HG03139 (cell line): ENCODE measurements at regions not wholly inside any gene's neighbourhood (a gene's known extent, or its start where the extent isn't known, plus 50 kb on each side); places are given as distances from the start of the nearest gene placed in this dataset.

Experiments
- ATAC-seq: cut with Tn5 transposase; IDR thresholded peaks from one replicate; pipeline ENCODE4 v1.9.1; 2021; ENCODE audit not compliant: unreplicated experiment

DNA sequence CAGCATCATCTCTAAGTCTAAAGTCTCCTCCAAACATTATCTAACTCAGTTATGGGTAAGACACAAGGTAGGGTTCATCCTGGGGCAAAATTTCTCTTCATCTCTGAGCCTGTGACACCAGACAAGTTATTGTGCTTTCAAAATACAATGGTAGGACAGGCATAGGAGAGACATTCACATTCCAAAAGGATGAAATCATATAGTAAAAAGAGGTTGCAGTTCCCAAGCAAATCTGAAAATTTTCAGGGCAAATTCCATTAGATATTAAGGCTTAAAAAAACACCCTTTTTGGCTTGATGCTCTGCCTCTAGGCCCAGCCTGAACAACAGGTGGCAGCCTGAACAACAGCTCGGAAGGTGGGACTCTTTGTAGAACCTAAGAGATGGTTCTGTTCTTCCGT is 448.3 kb upstream of the SLIT2 start:
- ATAC-seq = no peak

DNA sequence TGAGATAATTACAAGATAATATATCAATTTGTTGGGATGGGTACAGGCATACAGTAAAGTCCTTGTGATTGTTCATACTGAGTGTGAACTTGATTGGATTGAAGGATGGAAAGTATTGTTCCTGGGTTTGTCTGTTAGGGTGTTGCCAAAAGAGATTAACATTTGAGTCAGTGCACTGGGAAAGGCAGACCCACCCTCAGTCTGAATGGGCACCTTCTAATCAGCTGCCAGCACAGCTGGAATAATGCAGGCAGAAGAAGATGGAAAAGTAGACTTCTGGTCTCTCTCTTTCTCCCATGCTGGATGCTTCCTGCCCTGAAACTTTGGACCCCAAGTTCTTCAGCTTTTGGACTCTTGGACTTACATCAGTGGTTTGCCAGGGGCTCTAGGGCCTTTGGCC is 457.9 kb upstream of the SLIT2 start:
- ATAC-seq = no peak

DNA sequence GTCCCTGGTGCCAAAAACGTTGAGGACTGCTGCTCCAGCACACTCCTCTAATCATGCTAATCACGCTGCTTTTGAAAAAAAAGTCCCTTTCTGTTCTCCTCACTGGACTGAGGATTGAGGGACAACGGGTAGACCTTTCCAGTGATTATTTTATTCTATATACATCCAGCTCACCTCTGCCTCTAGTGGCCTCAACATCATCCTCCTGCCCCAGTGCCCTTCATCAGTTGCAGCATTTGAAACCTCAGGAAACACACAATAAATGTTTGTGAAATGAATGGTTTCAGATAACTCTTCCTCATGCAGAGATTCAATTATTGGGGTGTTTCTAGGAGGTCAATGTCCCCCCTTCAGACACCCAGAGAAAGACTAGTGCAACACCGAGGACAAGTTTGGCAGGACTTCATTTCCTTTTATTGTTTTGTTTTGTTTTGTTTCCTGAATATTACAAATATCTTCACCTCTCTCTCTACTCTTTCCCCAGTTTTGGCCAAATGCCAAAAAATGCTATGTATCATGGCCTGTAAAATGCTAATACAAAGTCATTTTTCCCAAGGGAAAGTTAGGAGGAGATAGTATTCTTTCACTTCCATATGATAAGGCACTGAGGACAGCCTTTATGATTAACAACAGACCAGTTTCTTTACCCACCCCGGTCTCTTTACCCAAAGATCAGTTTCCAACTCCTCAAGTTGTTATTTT is 460.1 kb upstream of the SLIT2 start:
- ATAC-seq = no peak

DNA sequence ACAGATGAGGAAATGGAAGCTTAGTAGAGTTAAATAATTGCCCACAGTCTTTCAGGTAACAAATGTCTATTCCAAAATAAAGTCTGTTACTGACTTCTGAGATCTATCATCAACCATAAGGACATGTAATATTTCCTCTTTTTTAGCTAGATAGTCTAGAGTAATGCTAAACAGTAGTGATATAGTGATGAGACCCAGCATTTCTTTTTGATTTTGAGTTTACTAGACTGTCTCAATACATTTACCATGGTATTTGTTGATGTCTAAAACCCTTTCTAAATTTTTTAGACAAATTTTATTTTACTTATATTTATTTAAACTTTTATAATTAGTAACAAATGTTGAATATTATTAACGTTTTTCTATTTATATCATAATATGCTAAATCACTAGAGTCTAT is 465.1 kb upstream of the SLIT2 start:
- no peak for ATAC-seq

DNA sequence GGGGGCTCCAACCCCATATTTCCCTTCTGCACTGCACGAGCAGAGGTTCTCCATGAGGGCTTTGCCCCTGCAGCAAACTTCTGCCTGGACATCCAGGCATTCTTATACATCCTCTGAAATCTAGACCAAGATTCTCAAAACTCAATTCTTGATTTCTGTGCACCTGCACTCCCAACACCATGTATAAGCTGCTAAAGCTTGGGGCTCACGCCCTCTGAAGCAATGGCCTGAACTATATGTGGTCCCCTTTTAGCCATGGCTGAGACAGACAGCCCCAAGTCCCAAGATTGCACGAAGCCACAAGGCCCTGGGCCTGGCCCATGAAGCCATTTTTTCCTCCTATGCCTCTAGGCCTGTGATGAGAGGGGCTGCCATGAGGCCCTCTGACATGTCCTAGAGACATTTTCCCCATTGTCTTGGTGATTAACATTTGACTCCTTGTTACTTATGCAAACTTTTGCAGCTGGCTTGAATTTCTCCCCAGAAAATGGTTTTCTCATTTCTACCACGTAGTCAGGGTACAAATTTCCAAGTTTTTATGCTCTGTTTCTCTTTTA is 468.0 kb upstream of the SLIT2 start:
- ATAC-seq = no peak

DNA sequence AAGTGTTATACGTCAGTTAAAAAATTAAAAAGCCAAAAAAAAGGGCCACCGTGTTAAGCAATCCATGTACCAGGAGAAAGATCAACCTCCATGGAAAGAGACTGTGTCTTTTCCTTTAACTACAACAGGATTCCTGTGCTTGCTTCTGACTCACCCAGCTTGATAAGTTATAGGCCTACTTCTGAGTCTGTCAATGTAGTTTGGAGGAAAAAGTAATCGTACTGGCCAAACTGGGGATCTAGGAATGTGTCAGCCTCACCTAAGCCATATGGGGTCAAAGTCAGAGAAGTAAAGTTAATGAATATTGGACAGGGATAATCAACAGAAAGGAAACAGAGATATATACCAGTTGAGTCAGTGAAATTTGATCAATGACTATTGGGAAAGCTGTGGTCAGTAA is 470.8 kb upstream of the SLIT2 start:
- no peak for ATAC-seq

DNA sequence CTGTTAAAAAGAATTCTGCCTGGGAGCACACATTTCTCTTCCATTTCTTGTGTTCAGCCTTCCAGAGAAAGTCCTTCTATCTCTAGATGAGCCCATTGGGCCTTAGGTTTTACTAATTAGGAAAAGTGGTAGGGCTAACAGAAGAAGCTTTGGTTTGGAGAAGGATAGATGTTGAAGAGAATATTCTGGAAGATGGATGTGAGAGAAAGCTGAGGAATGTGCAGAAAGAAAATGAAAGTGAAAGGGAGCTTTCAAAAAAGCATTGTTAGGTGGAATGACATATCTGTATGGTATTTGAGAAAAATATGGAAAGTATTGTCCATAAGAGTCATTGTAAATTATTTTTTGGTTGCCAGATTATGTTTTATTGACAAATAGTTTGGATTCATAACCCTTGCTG is 474.8 kb upstream of the SLIT2 start:
- ATAC-seq = no peak

DNA sequence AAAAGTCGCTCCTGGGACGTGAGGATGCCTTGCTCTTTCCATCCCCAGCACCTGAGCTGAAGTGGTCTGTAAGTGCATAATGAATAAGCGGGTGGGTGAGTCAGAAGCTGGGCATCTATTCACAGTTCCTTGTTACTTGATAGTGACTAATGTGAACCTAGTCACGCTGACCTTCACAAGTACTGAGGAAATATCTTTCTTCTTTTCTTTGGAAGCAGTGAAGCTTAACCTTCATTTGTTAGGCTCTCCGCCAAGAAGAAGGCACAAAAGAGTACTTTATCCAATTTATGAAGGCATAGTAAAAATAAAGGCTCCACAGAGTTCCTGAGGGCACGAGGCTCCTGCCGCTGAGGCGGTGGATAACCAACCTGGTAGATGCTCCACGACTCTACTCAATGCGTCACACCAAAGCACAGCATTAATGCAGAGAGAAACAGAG is 475.7 kb upstream of the SLIT2 start:
- no peak for ATAC-seq

DNA sequence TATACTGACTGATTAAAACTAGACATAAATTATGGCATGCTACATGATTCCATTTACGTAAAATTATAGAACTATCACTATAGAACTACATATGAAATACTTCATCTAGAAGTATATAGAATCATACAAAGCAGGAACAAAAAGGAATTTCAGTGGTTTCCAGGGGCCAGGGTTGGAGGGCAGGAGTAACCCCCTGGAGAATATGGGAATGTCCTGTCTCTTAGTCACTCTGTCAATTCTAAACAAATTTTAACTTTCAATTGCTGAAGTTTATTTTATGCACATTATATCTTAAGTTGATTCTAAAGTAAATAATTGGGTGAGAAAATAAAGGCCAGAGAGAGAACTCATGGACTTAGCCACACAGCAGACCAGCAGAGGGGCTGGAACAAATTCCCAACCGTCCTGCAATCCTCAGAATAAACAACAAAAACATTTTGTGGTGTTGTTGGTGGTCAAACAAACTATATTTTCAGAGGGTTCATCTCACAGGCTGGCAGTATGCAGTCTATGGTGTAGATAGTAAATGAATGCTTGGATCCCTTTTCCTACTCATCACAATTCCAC is 476.9 kb upstream of the SLIT2 start:
- no peak for ATAC-seq

DNA sequence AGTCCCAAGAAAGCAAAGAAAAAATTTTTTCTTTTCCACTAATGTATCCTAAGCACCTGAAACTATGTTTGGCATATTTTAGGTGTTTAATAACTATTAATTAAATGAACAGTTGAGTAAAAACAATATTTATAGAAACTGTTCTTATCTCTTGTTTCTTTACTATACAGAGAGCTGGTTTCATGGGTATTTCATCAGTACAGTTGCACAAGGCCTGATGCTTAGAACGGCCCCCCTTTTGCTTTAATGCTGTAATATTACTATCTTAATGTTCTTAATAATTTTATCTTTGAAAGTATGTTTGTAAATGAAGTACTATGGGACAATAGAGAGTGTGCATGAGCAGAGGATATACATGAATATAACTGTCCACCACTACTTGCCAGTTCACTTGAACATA is 479.1 kb upstream of the SLIT2 start:
- no peak for ATAC-seq

DNA sequence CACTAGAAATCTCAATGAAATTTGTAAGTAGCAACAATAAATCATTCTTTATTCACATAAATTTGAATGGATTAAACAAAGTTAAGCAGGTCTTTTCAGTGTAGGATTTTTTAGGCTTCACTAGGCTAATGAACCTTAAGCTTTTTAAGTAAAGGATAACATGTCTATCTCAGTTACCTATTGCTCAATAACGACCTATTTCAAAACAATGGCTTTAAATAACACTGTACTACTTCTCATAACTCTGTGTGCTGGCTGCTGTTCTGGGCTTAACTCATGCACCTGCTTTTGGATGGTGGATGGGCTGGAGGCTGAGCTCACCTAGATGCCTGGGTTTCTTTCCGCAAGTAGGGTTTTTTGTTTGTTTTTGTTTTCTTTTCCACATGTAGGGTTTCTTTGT is 495.0 kb upstream of the SLIT2 start:
- no peak for ATAC-seq

DNA sequence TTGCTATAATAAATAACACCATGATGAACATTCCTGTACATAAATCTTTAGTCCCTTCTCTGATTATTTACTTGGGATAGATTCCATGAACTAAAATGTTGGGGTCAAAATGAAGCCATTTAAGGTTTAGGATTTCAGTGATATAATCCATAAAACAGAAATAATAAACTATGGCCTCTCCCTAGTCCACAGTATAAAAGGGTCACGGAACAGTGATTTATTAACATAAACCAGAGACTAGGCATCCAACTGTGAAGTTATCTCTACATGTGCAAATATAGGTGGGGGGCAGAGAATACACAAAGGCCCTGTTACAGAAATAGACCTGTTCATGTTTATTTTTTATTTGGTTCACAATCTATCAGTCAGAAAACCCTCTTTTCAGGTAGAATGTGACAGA is 499.1 kb upstream of the SLIT2 start:
- no peak for ATAC-seq

DNA sequence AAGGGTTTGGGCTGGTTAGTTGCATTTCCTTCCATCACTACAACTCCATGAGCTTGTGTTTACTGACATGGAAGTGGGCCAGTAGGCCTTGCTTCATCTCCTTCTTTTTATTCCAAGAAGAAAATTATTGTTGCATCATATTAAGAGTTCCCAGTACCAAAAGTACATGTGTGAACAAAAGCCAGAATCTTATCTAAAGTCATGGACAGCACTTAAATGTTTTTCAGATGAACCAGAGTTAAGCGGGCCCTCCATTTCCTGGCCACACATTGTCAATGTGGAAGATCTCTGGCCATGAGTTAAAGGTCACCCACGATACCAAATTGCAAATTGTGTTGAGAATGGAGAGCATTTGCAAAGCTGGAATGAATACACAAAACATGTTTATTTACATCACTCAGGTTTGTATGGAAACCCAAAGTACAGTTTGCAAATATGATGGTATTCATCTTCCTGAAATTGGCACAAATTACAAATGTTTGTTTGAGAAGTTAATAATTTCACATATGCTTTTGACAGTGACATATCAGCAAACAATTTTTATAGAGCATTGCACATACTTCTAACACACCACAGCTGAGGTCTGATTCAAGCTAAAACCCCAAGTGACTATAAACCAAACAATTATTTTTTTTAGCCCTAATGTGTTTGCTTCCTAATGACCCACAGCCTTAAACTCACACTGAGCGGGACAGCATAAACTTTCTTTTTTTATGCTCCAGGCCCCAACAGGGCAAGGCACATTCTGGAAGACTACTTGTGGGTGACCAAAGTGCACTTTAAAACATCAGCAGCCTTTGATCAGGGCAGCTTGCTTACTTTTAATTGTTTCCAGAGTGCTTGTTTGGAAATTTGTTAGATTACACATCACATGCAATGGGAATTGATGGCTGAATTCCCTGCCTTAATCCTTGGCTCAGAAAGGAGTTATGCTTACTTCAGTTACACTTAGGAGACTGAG is 502.9 kb upstream of the SLIT2 start:
- no peak for ATAC-seq

DNA sequence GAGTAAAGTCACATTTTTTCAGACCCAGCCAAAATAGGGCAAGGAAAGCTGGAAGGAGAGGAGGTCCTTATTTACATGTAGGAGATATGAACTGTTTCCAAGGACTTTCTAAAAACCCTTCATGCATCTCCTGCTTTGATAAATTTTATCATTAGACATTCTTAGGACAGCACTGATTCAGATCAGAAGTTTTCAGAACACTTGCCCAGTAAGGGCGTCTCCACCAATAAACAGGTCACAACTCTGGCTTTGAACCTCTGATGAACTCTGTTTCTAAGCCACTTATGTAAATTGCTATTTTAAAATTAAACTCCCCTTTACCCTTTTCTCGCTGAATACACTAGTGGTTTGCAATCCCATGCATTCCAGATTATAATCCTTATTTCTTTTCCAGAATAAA is 505.3 kb upstream of the SLIT2 start:
- no peak for ATAC-seq

DNA sequence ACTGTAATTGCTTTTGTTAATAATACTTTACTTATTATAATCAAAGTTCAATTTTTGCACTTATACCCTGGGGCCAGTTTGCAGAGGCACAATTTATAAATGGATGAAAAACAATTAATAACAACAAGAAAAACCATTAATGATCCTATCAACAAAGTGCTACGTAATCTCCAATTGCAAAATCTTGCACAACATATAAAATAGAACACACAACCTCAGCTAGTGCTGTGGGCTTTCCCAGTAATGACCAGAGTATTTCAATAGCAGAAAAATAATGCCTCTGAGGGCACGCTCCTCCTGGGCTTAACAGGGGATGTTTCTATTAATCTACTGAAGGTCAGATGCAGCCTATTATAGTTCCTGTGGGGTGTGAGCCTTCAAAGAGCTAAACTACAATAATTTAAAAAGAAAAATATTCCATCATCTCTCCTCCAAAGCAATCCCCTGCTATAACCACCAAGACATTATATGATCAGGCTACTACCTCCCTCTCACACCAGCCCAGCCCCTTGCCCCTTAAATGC is 508.5 kb upstream of the SLIT2 start:
- no peak for ATAC-seq

DNA sequence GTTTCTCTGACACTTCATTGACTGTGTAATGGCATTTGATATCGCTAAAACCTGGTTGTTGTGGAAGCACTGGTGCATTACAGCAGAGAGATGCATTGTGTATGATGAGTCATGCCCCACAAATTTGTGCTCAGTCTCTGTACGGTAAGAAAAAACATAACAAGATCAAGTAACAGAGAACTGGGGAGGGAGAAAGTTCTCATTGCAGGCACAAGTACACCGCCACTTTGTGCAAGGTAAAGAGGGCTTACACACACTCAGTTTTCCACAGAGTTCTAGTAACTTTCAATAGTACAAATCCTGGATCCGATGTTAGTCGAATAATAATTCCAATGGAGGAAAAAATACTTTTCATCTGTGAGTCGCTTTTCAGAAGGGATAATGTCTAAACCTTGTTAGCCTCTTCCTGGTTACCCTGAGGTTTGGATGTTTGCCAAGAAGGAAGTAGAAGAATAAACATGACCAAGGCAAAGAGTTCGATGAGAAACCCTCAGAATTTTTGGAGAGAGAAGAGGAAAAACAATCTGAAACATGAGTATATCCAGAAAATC is 512.5 kb upstream of the SLIT2 start:
- no peak for ATAC-seq

DNA sequence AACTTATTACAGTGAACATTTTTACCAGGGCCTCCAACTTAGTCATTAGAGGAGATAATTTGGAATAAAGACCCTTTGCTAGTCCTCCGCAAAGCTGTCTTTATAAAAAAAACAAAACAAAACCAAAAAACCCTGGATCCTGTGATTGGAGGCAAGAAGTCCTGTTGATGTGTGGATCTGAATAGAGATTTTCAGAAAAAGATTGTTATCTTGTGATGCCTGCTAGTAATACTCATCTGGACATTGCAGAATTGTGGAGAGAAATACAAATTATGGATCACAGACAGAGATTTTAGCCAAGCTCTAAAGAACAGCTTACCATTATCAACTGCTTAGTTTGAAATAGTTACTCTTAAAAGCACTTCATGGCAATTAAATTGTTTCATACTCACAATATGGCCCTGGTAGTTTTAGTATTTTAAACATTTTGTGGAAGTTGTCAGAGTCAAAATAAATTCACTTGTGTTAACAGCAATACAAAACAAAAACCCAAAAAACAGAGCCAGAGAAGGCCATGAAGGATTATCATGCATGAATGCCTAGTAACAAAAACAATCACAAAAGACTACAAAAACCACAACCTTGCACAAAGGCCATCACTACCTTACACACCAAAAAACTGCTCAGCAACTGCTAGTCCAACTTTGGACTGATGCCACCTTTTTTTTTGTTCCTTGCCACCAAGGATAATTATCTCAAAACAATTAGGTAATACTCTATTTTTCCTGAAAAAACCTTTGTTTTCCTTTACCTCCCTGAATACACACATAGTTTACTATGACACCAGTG is 514.5 kb upstream of the SLIT2 start:
- no peak for ATAC-seq

DNA sequence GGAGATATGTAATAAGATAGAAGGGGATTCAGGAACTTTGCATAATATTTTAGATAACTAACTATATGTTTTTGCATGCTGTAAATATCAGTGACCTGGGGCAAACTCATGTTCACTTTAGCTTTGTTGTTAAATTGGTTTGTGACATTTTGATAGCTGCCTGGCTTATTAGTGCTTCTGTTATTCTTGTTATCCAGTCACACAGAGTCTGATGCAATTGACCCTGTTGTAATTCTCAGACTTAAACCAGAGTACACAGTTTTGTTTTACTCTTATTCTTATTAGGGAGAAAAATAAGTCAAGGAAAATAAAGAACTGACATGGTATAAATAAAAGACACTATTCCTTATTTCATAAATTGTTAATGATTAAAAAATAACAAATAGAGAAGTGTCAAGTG is 516.7 kb upstream of the SLIT2 start:
- no peak for ATAC-seq

DNA sequence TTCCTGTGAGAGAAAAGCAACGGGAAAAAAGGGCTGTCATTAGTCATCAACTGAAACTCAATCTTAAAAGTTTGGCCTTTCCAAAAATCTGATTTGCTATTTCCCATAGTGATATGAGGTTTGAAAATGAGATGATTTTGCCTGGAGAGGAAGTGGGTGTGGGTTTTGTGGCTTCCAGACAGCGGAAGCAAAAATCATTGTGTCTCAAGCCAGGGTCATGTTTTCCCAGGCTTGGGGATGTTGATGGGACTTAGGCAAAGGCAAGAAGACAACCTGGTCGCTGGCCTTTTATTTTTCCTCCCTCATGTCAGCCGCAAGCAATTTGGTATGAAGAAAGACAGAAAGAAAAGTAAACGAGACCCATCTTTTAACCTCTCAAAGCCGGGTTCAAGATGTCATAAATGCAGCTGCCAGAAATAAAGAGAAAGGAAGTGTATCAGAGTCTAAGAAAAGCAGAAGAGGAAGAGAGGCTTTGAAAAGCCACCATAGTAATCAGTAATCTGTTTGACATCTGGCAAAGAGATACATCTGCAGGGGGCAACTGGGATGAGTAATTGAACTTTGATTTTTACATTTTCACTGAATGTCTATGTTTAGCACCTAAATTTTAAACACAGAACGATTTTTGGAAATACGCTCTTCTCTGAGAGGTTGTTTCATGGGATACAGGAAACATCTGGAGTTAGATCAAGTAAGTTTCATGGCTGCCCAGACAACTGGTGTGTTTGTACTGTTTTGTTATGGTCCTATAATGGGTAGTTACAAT is 521.6 kb upstream of the SLIT2 start:
- no peak for ATAC-seq

DNA sequence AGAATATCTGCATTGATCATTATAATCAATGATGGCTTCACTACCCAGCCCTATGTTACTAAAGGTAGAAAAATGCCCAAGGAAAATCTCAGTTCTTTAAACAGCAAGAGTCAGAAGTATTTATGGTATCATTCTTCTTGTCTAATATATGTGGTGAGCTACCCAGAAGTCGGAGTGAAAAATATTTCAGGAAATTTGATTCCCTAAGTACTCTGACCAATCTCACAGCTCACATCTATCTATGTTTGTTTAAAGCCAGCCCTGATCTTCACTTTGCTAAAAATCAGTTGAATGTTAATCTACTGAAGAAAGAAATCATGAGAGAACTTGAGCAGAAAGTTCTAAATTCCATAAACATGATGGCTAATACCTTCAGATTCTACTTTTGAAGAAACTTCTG is 522.9 kb upstream of the SLIT2 start:
- no peak for ATAC-seq
